B cell (primary cell): ENCODE measurements at regions not wholly inside any gene's neighbourhood (a gene's known extent, or its start where the extent isn't known, plus 50 kb on each side); places are given as distances from the start of the nearest gene placed in this dataset.

Source experiments
- ATAC-seq: fragments of 200-7000 bp; cut with Tn5 transposase; one replicate; pipeline ENCODE4 v1.10.0; 2021; ENCODE audit warnings: low read depth, mild to moderate bottlenecking, moderate number of reproducible peaks, moderate library complexity
- CTCF ChIA-PET: fragments of 350-600 bp; sonication (Branson Sonifier 250); formaldehyde crosslinking; loops from one replicate; lab custom pipeline; 2021; ENCODE audit warnings: antibody characterized with exemption, inconsistent platforms; lab: Charles Lee
- POLR2A ChIA-PET: fragments of 350-600 bp; sonication (Branson Sonifier 250); formaldehyde crosslinking; loops from one replicate; lab custom pipeline; 2021; ENCODE audit warnings: antibody characterized with exemption; lab: Charles Lee
- DNase-seq: peaks from one replicate; pipeline ENCODE4 v3.0.0; 2013
- H2AFZ ChIP-seq: 2 replicates; pipeline ENCODE4 v1.6.1; 2012; ENCODE audit warnings: mild to moderate bottlenecking, low read depth, low read length; ENCODE audit not compliant: insufficient read depth, poor library complexity, severe bottlenecking
- H3K27ac ChIP-seq, 2 donors: 1 replicate in 1 of 2; 2 replicates in 1 of 2; pipeline ENCODE4 v1.5.1; 2012 to 2013; ENCODE audit warnings: low read length in 2 of 2, mild to moderate bottlenecking in 2 of 2, moderate library complexity in 1 of 2
- H3K27me3 ChIP-seq, 4 experiments: fragments of 200-600 bp in 1 of 4; sonication (generic) in 1 of 4; replicated peaks in 1 of 4; 1 replicate in 2 of 4; 2 replicates in 2 of 4; pipeline versions ENCODE4 v1.6.1 to v1.7.0; 2013 to 2016; ENCODE audit warnings: low read length in 3 of 4, mild to moderate bottlenecking in 2 of 4, mixed read lengths in 1 of 4, moderate library complexity in 1 of 4; ENCODE audit not compliant: insufficient read depth in 4 of 4, control insufficient read depth in 3 of 4; ENCODE audit errors: control extremely low read depth in 1 of 4
- H3K36me3 ChIP-seq, 2 experiments: replicated peaks in 1 of 2; 1 replicate in 1 of 2; 2 replicates in 1 of 2; pipeline versions ENCODE4 v1.6.1 to v1.7.1; 2013; ENCODE audit warnings: low read length in 1 of 2; ENCODE audit not compliant: insufficient read depth in 2 of 2, control insufficient read depth in 1 of 2; ENCODE audit errors: control extremely low read depth in 1 of 2, extremely low read depth in 1 of 2
- H3K4me1 ChIP-seq, 2 donors: fragments of 200-600 bp in 1 of 2; sonication (generic) in 1 of 2; 1 replicate in 1 of 2; 2 replicates in 1 of 2; pipeline versions ENCODE4 v1.5.1 to v1.6.1; 2013 to 2017; ENCODE audit warnings: low read length in 2 of 2; ENCODE audit not compliant: control insufficient read depth in 2 of 2, insufficient read depth in 2 of 2
- H3K4me2 ChIP-seq: replicated peaks from 2 replicates; pipeline ENCODE3; 2012; ENCODE audit warnings: mild to moderate bottlenecking, low read depth, low read length; ENCODE audit not compliant: poor library complexity, severe bottlenecking
- H3K4me3 ChIP-seq, 5 experiments: fragments of 200-600 bp in 1 of 5; sonication (generic) in 1 of 5; 1 replicate in 3 of 5; 2 replicates in 2 of 5; pipeline versions ENCODE4 v1.5.1 to v1.7.0; 2011 to 2016; ENCODE audit warnings: low read length in 4 of 5, mild to moderate bottlenecking in 4 of 5, low read depth in 2 of 5, control low read depth in 1 of 5, moderate library complexity in 1 of 5; ENCODE audit not compliant: insufficient read depth in 1 of 5; ENCODE audit errors: control extremely low read depth in 1 of 5, extremely low read depth in 1 of 5
- H3K79me2 ChIP-seq: fragments of 200-600 bp; sonication (generic); one replicate; pipeline ENCODE4 v1.6.0; 2016; ENCODE audit warnings: low read length; ENCODE audit not compliant: control insufficient read depth, insufficient read depth
- H3K9ac ChIP-seq: fragments of 200-600 bp; sonication (generic); 2 replicates; pipeline ENCODE4 v1.6.1; 2017; ENCODE audit warnings: mild to moderate bottlenecking, low read length, moderate library complexity
- H3K9me3 ChIP-seq, 3 donors: one replicate each; pipeline versions ENCODE4 v1.6.1 to v1.7.1; 2013; ENCODE audit warnings: low read length in 2 of 3; ENCODE audit not compliant: control insufficient read depth in 2 of 3, insufficient read depth in 1 of 3; ENCODE audit errors: control extremely low read depth in 1 of 3
- H4K20me1 ChIP-seq: 2 replicates; pipeline ENCODE4 v1.6.0; 2012; ENCODE audit warnings: mild to moderate bottlenecking, low read length; ENCODE audit not compliant: insufficient read depth, control insufficient read depth, poor library complexity, severe bottlenecking
- H3K27ac Mint-ChIP-seq: one replicate; pipeline ENCODE4 v1.8.0; 2021; ENCODE audit warnings: mixed read lengths
- H3K27me3 Mint-ChIP-seq: one replicate; pipeline ENCODE4 v1.8.0; 2021; ENCODE audit warnings: mixed read lengths
- H3K4me1 Mint-ChIP-seq: one replicate; pipeline ENCODE4 v1.8.0; 2021; ENCODE audit warnings: mixed read lengths
- H3K4me3 Mint-ChIP-seq: one replicate; pipeline ENCODE4 v1.8.0; 2021; ENCODE audit warnings: mixed read lengths
- H3K9me3 Mint-ChIP-seq: one replicate; pipeline ENCODE4 v1.8.0; 2022; ENCODE audit warnings: mixed read lengths; ENCODE audit not compliant: insufficient read depth
- CTCF ChIP-seq: fragments of 200-600 bp; IDR thresholded peaks from one replicate; pipeline ENCODE4 v1.8.0; 2022; ENCODE audit warnings: antibody characterized with exemption, mild to moderate bottlenecking
- EZH2 ChIP-seq: IDR thresholded peaks from 2 replicates; pipeline ENCODE4 v1.6.1; 2012; ENCODE audit warnings: borderline replicate concordance, low read depth, mild to moderate bottlenecking, moderate library complexity, low read length; ENCODE audit not compliant: insufficient read depth, poor library complexity, severe bottlenecking
- WGBS: methylation state at CpG from one replicate; pipeline ENCODE4 v1.1.5; 2013; ENCODE audit warnings: missing lambda C conversion rate; ENCODE audit not compliant: insufficient coverage; 5-methylcytosine and 5-hydroxymethylcytosine counted together
- intact Hi-C: fragments of 100-400 bp; cut with micrococcal nuclease; formaldehyde crosslinking; loops from one replicate; pipeline ENCODE4 v1.10.0; 2022

GRCh38 chr9:90308691-90309090 lies 333.9 kb downstream of the DIRAS2 start:
- Mint-ChIP-seq H3K27me3 (peaks cover 38% of the 10 kb centered on the region), H3K9me3 (no peaks in the 10 kb centered on the region), H3K27ac (no peak overlapping the region), H3K4me1 (no peaks in the 10 kb centered on the region), H3K4me3 (no peak overlapping the region)
- no peak for TF ChIP-seq EZH2
- no peak for TF ChIP-seq CTCF
- Histone ChIP-seq H4K20me1 (no peaks in the 10 kb centered on the region), H3K79me2 (no peaks in the 10 kb centered on the region), H3K9me3 (no peaks in the 10 kb centered on the region), H3K27me3 (peaks cover 0 to 17% (median 2%) of the 10 kb centered on the region in 4 experiments), H3K9ac (no peak overlapping the region), H3K27ac (no peak overlapping the region), H3K4me3 (no peak overlapping the region), H3K36me3 (no peaks in the 10 kb centered on the region), H3K4me2 (no peak overlapping the region), H2AFZ (no peak overlapping the region), H3K4me1 (no peaks in the 10 kb centered on the region)
- DNase-seq: no peak
- ChIA-PET POLR2A (no interaction called here), CTCF (interaction anchor here (1.1 kb wide), 1 partner anchor 10 kb away, joined by 3 read pairs; no protein-coding TSS in a partner anchor)
- WGBS: 94% methylated on average over 3 of the region's 4 CpGs
- intact Hi-C loops: no loop called here
- ATAC-seq: no peak

DNA sequence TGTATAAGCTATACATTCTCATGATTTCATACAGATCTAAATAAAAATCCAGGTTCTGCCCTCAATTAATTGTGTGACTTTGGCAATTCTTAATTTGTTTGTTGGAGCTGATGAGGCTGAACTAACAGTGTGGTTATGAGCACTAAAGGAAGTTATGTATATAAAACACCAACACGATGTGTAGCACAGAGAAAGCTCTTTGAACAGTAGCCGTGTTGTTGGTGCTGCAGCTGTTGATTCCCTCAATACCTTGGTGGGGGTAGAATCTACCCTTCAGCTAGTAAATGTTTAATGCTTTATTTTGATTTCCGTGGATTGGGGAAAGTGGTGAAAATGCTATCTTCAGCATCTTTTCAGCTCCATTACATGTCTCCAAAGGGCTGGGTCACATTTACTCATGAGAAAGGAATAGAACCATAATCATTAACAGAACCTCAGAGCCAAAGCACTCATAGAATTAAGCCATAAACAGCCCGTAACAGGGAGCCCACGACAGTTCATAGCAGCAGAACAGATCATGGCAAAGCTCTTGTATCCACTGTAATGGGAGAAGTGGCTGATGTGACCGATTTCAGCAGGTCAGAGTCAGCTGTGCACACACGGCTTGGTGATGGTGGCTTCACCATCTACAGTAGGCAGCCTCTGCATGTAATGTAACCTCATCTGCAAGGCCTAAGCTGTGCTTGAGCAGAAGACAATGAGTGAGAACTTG lies 332.7 kb downstream of the DIRAS2 start:
- Histone ChIP-seq H3K4me2 (no peak overlapping the region), H3K9ac (no peak overlapping the region), H3K36me3 (no peaks in the 10 kb centered on the region), H3K27me3 (peaks cover 0 to 9% (median 1%) of the 10 kb centered on the region in 4 experiments), H3K27ac (no peak overlapping the region), H3K79me2 (no peaks in the 10 kb centered on the region), H3K4me3 (no peak overlapping the region), H2AFZ (no peak overlapping the region), H3K4me1 (no peaks in the 10 kb centered on the region), H3K9me3 (no peaks in the 10 kb centered on the region), H4K20me1 (no peaks in the 10 kb centered on the region)
- POLR2A ChIA-PET: no interaction called here
- 98% methylated on average over 4 of the region's 7 CpGs for WGBS
- H3K27me3 Mint-ChIP-seq: peaks cover 32% of the 10 kb centered on the region
- ATAC-seq (no peak), DNase-seq (no peak)
- no peak overlapping the region for H3K27ac Mint-ChIP-seq
- H3K4me1 Mint-ChIP-seq: no peaks in the 10 kb centered on the region
- CTCF ChIA-PET: interaction anchor here (1.5 kb wide), 1 partner anchor 9 kb away, joined by 4 read pairs; no protein-coding TSS in a partner anchor
- no peak overlapping the region for H3K4me3 Mint-ChIP-seq
- intact Hi-C loops: no loop called here
- no peaks in the 10 kb centered on the region for H3K9me3 Mint-ChIP-seq
- TF ChIP-seq EZH2: no peak
